Suprapubic skin (tissue), 4 donors: ENCODE measurements at regions not wholly inside any gene's neighbourhood (a gene's known extent, or its start where the extent isn't known, plus 50 kb on each side); places are given as distances from the start of the nearest gene placed in this dataset.

Experiments used
- CTCF ChIP-seq, 2 donors: fragments of 200-600 bp in 1 of 2; fragments of 450-650 bp in 1 of 2; sonication (generic) in 1 of 2; IDR thresholded peaks; one replicate each; pipeline ENCODE4 v1.5.1; 2016 to 2019; ENCODE audit warnings: antibody characterized with exemption in 2 of 2, mild to moderate bottlenecking in 1 of 2, moderate library complexity in 1 of 2
- EP300 ChIP-seq: sonication (generic); formaldehyde crosslinking; IDR thresholded peaks from one replicate; pipeline ENCODE4 v1.6.1; 2017; ENCODE audit warnings: antibody characterized with exemption
- POLR2A ChIP-seq, 2 donors: fragments of 450-650 bp; IDR thresholded peaks; one replicate each; pipeline ENCODE4 v1.6.1; 2017; ENCODE audit warnings: antibody characterized with exemption in 2 of 2, mild to moderate bottlenecking in 2 of 2, moderate library complexity in 2 of 2
- POLR2AphosphoS5 ChIP-seq, 3 donors: sonication (generic); formaldehyde crosslinking; IDR thresholded peaks; one replicate each; pipeline ENCODE4 v1.6.1; 2017; ENCODE audit warnings: antibody characterized with exemption in 3 of 3

GRCh38 chr21:36261459-36261858 is 58.5 kb upstream of the MORC3 start:
- TF ChIP-seq CTCF (IDR thresholded peaks at IDR 0.05) = no peak
- no peak for TF ChIP-seq POLR2A (IDR thresholded peaks at IDR 0.05)
- TF ChIP-seq POLR2AphosphoS5 (IDR thresholded peaks at IDR 0.05) = no peak
- TF ChIP-seq EP300 = no peak
